Motor neuron (in vitro differentiated cells): ENCODE measurements at regions not wholly inside any gene's neighbourhood (a gene's known extent, or its start where the extent isn't known, plus 50 kb on each side); places are given as distances from the start of the nearest gene placed in this dataset.

Experiments
- ATAC-seq, 8 experiments: fragments of 200-7000 bp; cut with Tn5 transposase; replicated peaks in 6 of 8; 2 replicates each; pipeline ENCODE4 v1.8.0; 2021; ENCODE audit warnings: mild to moderate bottlenecking in 8 of 8, moderate library complexity in 8 of 8
- H3K27ac ChIP-seq, 2 donors: fragments of 250-450 bp; sonication (Bioruptor Pico); 2 replicates each; pipeline ENCODE4 v1.9.0; 2021; ENCODE audit warnings: antibody characterized with exemption in 2 of 2, mild to moderate bottlenecking in 2 of 2, moderate library complexity in 1 of 2
- H3K4me1 ChIP-seq, 2 donors: fragments of 250-450 bp; sonication (Bioruptor Pico); replicated peaks in 1 of 2; 2 replicates each; pipeline ENCODE4 v1.6.1; 2021; ENCODE audit warnings: antibody characterized with exemption in 2 of 2, mild to moderate bottlenecking in 2 of 2, moderate library complexity in 1 of 2
- H3K4me3 ChIP-seq, 5 donors: fragments of 250-450 bp; sonication (Bioruptor Pico); 2 replicates each; pipeline ENCODE4 v1.9.0; 2021; ENCODE audit warnings: antibody characterized with exemption in 5 of 5, mild to moderate bottlenecking in 5 of 5, moderate library complexity in 4 of 5
- WGBS, 10 experiments: fragments of 450-650 bp; shearing (Covaris generic); methylation state at CpG; one replicate each; pipeline ENCODE4 v1.0.0; 2022; 5-methylcytosine and 5-hydroxymethylcytosine counted together
- in situ Hi-C, 9 experiments: fragments of 400-800 bp; cut with MboI; loops; one replicate each; pipeline ENCODE4 v1.15.0; 2021; ENCODE audit warnings: low sequenced_read_pairs in 9 of 9, low pct_unique_long_range_greater_than_20kb in 2 of 9; ENCODE audit not compliant: unreplicated experiment in 9 of 9

GRCh38 chr16:74045513-74045912 is 251.1 kb upstream of the PSMD7 start:
- ATAC-seq: peak in 2 of 8 experiments; percentile 27 to 67
- in situ Hi-C loops: loop anchor here in 1 of 9 experiments (25.0 kb wide), 2 partner anchors 158 to 483 kb away; no protein-coding TSS in a partner anchor
- 37 to 89% (median 63%) methylated on average over 2 to 3 of the region's 3 CpGs; no CpG with 5 or more reads in 4 of the 10 experiments for WGBS, 10 experiments
- peaks cover 11 to 14% of the 10 kb centered on the region in 2 donors for H3K4me1 ChIP-seq
- no peak overlapping the region for H3K4me3 ChIP-seq
- no peak overlapping the region for H3K27ac ChIP-seq

DNA sequence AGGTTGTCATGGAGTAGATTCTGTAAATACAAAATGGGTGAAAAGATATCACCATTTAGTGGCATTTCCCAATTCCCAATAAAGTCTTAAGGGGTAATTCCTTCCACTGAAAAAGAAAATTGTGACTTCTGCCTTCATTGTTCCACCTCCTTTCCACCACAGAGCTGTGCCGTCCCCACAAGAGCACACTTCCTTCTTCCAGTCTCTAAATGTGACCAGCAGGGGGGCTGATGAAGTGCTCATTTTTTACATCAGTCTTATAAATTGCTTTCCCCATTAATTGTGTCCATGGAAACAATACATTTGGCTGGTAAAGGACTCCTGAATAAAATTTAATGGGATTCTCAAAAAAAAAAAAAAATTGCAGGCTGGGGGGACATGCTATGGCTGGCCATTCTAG is 260.8 kb upstream of the PSMD7 start:
- in situ Hi-C loops: loop anchor here in 1 of 9 experiments (25.0 kb wide), 2 partner anchors 149 to 474 kb away; no protein-coding TSS in a partner anchor
- Histone ChIP-seq H3K27ac (no peak overlapping the region), H3K4me1 (peaks cover 40 to 58% of the 10 kb centered on the region in 2 donors), H3K4me3 (no peak overlapping the region)
- 0 to 50% (median 13%) methylated on average over 1 of the region's 1 CpG; no CpG with 5 or more reads in 2 of the 10 experiments for WGBS, 10 experiments
- peak in 4 of 8 experiments; percentile 21 to 66 (median 39) for ATAC-seq

DNA sequence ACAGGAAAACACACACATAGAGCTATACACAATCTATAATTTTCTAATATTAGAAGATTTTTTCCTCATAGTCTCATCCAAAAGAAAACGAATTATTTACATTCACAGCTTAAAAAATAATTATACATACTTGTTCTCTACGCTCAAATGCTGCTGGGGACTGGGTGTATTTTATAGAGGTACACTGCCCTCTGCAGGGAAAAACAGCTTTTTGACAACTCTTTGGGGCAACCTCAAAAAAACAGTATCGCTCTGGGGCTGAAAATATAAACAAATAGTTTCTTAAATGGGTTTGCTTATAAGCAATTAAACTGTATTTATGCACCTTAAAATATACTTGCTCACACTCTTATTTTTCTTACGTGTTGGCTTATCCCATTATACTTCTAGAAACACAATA is 261.8 kb upstream of the PSMD7 start:
- H3K4me1 ChIP-seq: peaks cover 50 to 67% of the 10 kb centered on the region in 2 donors
- in situ Hi-C loops: loop anchor here in 1 of 9 experiments (25.0 kb wide), 2 partner anchors 148 to 473 kb away; no protein-coding TSS in a partner anchor
- peak; percentile 35 to 71 (median 56) for ATAC-seq
- H3K4me3 ChIP-seq: no peak overlapping the region
- H3K27ac ChIP-seq: no peak overlapping the region
- WGBS, 10 experiments: 0 to 44% (median 11%) methylated on average over 2 to 4 of the region's 4 CpGs; no CpG with 5 or more reads in 1 of the 10 experiments

- 11 to 100% (median 27%) methylated on average over 3 to 9 of the region's 9 CpGs for WGBS, 10 experiments
- in situ Hi-C loops: loop anchor here in 1 of 9 experiments (25.0 kb wide), 2 partner anchors 147 to 472 kb away; no protein-coding TSS in a partner anchor
- peaks cover 56 to 74% of the 10 kb centered on the region in 2 donors for H3K4me1 ChIP-seq
- H3K4me3 ChIP-seq: no peak overlapping the region
- no peak for ATAC-seq
- H3K27ac ChIP-seq: no peak overlapping the region
Observed at GRCh38 chr16:74034200-74034599, 262.4 kb upstream of the PSMD7 start.

GRCh38 chr16:74033441-74033995 is 263.1 kb upstream of the PSMD7 start:
- no peak overlapping the region for H3K4me3 ChIP-seq
- no peak overlapping the region for H3K27ac ChIP-seq
- in situ Hi-C loops: loop anchor here in 1 of 9 experiments (25.0 kb wide), 2 partner anchors 146 to 471 kb away; no protein-coding TSS in a partner anchor
- H3K4me1 ChIP-seq: peaks cover 56 to 81% of the 10 kb centered on the region in 2 donors
- ATAC-seq: peak in 1 of 8 experiments; percentile 23
- WGBS, 10 experiments: 0 to 50% (median 40%) methylated on average over 1 to 9 of the region's 9 CpGs; no CpG with 5 or more reads in 1 of the 10 experiments

DNA sequence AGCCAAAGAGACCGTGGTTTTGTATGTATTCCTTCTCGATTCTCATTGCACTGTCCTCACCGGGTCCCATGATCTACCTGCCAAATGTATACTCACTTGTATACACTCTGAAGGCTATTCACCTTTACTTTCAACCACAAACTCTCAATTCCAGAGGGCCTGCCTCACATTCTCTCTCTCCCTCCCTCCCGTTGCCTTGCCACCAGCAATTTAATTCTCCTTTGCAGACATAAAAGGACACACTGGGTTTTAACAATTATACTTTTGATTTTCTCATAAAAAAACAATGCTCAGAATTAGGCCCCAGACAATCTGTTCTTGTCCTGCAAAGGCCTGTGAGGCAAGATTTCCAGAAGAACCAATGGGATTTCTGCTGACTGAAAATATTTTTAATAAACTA is 265.1 kb upstream of the PSMD7 start:
- Histone ChIP-seq H3K4me3 (no peak overlapping the region), H3K4me1 (peaks cover 52 to 76% of the 10 kb centered on the region in 2 donors), H3K27ac (no peak overlapping the region)
- in situ Hi-C loops: loop anchor here in 1 of 9 experiments (25.0 kb wide), 2 partner anchors 144 to 469 kb away; no protein-coding TSS in a partner anchor
- ATAC-seq: no peak
- WGBS, 10 experiments: 20 to 100% (median 52%) methylated on average over 2 to 4 of the region's 4 CpGs; no CpG with 5 or more reads in 1 of the 10 experiments

DNA sequence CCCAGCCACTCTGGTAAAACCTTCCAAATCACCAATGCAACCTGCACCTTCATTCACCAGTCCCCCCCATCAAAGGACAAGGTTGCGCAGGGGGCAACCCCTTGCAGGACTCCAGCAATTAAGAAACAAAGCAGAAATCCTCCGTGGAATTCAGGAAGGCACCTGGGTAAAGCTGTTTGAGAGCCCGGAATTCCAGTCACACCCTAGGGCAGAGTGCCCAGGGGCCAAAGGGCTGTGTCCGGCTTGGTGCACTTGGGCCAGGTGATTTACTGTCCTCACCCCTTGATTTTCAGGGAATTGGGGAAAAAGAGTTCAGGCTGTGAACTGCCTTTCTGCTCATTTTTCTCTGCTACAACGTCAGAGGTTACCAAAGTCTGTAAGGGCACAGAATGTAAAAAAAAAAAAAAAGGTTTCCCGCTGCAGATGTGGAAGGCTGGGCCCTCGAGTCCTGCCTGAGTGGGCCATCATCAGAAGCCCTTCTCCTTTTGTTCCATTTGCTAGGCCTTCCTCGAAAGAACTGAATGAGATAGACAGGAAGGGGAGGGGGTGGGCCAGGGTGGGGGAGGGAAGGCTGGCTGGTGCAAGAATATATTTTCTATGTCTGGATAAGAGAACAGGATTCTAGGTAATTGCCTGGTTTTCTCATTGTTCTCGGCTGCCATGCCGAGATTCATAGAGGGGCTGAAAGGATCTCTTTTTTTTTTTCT is 266.5 kb upstream of the PSMD7 start:
- no peak overlapping the region for H3K4me3 ChIP-seq
- H3K4me1 ChIP-seq: peaks cover 50 to 78% of the 10 kb centered on the region in 2 donors
- 37 to 100% (median 60%) methylated on average over 1 to 4 of the region's 10 CpGs; no CpG with 5 or more reads in 3 of the 10 experiments for WGBS, 10 experiments
- H3K27ac ChIP-seq: peak overlapping the region; percentile 34 to 83
- ATAC-seq: peak in 4 of 8 experiments; percentile 46 to 69 (median 62)
- in situ Hi-C loops: loop anchor here in 1 of 9 experiments (25.0 kb wide), 2 partner anchors 143 to 468 kb away; no protein-coding TSS in a partner anchor

DNA sequence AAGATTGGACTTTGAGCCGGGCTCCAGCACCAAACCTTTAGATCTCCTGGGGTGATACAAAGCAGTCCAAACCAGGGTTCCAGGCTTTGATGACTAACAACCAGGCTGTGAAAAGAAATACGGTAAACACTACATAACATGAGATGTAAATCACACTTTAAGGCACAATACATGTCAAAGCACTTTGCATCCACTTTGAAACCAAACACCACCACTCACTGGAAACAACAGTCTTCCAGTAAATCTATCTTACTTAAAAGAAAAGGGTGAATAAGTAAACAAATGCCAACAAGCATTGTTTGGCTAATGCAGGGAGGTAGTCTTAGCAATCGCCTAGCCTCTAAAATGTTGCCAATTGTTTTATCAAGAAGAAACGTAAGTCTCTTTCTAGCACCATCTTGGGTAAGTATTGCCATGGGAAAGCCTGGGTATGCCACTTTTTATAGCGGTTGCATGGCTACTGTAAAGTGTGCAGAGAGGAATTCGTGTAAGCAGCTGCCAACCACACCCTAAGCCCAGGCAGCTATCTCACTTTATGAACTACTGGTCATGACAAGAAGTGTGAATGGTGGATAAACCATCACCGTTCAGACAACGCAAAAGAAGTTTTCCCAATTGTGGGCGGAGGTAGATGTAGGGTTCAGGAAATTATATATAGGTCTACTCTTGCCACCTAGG is 267.4 kb upstream of the PSMD7 start:
- in situ Hi-C loops: loop anchor here in 1 of 9 experiments (25.0 kb wide), 2 partner anchors 142 to 467 kb away; no protein-coding TSS in a partner anchor
- Histone ChIP-seq H3K4me1 (peaks cover 41 to 72% of the 10 kb centered on the region in 2 donors), H3K4me3 (no peak overlapping the region), H3K27ac (no peak overlapping the region)
- peak; percentile 27 to 89 (median 58) for ATAC-seq
- 20 to 54% (median 38%) methylated on average over 3 to 6 of the region's 9 CpGs; no CpG with 5 or more reads in 3 of the 10 experiments for WGBS, 10 experiments

DNA sequence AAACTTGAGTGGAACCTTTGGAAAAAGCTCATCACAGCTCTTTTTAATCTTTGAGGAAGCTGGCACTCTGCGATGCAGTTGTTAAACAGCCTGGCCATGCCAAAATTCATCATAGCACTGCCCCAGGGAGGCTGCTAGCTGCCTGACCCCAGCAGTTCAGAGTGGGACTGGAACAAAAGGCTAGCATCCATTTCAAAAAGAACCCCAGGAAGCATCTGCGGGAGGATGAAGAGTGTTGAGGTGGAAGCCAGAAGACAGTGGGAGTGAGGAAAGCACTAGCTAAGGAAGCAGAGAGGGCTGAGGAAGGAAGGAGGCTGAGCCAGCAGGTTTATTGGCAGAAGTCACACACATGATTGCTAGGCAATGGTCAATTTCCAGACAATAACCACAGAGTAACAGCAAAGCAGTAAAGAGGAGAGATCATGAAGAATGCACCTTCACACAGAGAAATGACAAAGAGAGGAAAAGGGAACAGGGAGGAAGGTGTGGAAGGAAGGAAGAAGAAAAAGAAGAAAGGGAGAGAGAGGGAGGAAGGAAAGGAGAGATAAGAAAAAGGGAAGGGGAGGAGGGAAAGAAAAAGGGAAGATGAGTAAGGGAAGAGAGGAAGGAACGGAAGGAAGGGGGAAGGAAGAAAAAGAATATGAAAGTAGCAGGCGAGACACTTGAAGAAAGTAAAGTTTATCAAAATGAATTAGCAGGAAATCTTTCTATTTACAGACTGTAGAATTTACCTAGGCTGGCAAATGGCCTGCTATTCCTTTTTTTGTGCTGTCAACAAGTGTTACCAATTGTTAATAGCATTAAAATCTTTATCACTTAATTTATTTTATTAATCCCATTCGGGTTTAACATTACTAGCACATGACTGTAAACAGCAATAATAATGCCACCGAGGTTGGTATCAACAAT is 270.0 kb upstream of the PSMD7 start:
- in situ Hi-C loops: loop anchor here in 1 of 9 experiments (25.0 kb wide), 2 partner anchors 139 to 464 kb away; no protein-coding TSS in a partner anchor
- H3K4me1 ChIP-seq: peaks cover 24 to 47% of the 10 kb centered on the region in 2 donors
- WGBS, 10 experiments: 0 to 71% (median 42%) methylated on average over 1 to 6 of the region's 6 CpGs
- no peak overlapping the region for H3K27ac ChIP-seq
- ATAC-seq: no peak
- H3K4me3 ChIP-seq: no peak overlapping the region

DNA sequence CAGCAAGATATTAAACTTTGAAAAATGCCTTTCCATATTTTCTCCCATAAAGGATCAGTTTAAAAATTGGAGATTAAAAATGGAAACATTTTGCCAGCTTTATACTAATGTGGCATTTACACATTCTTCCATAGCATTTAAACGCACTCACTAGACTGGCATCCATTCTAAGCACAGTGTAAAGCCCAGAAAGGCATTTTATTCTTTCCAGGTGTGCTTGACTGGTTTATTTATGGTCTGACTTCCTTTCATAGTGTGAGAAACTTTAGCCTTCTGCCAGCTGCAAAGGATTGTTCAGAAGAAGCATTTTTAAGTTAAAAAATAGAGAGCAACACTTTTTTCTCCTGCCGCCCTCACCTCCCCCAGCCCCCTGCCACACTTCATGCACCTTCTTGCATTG is 271.7 kb upstream of the PSMD7 start:
- in situ Hi-C loops: loop anchor here in 1 of 9 experiments (25.0 kb wide), 2 partner anchors 138 to 463 kb away; no protein-coding TSS in a partner anchor
- no peak overlapping the region for H3K4me3 ChIP-seq
- peak in 1 of 8 experiments; percentile 75 for ATAC-seq
- 0 to 100% (median 57%) methylated on average over 1 to 2 of the region's 2 CpGs; no CpG with 5 or more reads in 1 of the 10 experiments for WGBS, 10 experiments
- H3K4me1 ChIP-seq: peaks cover 11 to 38% of the 10 kb centered on the region in 2 donors
- no peak overlapping the region for H3K27ac ChIP-seq

GRCh38 chr16:74020095-74020670 is 276.4 kb upstream of the PSMD7 start:
- 13 to 75% (median 38%) methylated on average over 1 to 4 of the region's 4 CpGs; no CpG with 5 or more reads in 3 of the 10 experiments for WGBS, 10 experiments
- peak in 4 of 8 experiments; percentile 58 to 87 (median 80) for ATAC-seq
- Histone ChIP-seq H3K4me1 (peaks cover 6 to 19% of the 10 kb centered on the region in 2 donors), H3K4me3 (no peak overlapping the region), H3K27ac (no peak overlapping the region)
- in situ Hi-C loops: no loop called here
